Heart right ventricle (tissue), 16 donors: ENCODE measurements at regions not wholly inside any gene's neighbourhood (a gene's known extent, or its start where the extent isn't known, plus 50 kb on each side); places are given as distances from the start of the nearest gene placed in this dataset.

Source experiments
- ATAC-seq, 8 donors: fragments of 200-7000 bp; cut with Tn5 transposase; one replicate each; pipeline ENCODE4 v1.9.1; 2020; ENCODE audit warnings: mild to moderate bottlenecking in 8 of 8, moderate library complexity in 8 of 8, moderate number of reproducible peaks in 1 of 8
- DNase-seq, 2 donors: peaks; one replicate each; pipeline ENCODE4 v3.0.0-alpha.2; 2020
- H3K27ac ChIP-seq, 10 donors: fragments of 200-600 bp; sonication (generic) in 2 of 10; one replicate each; pipeline versions ENCODE4 v1.5.0 to v1.8.0; 2020 to 2022; ENCODE audit warnings: mild to moderate bottlenecking in 3 of 10
- H3K27me3 ChIP-seq, 7 donors: fragments of 200-600 bp; one replicate each; pipeline ENCODE4 v1.8.0; 2021 to 2022; ENCODE audit warnings: mild to moderate bottlenecking in 2 of 7
- H3K36me3 ChIP-seq, 9 donors: fragments of 200-600 bp; sonication (generic) in 1 of 9; one replicate each; pipeline versions ENCODE4 v1.5.0 to v1.8.0; 2020 to 2022; ENCODE audit warnings: mild to moderate bottlenecking in 2 of 9
- H3K4me1 ChIP-seq, 9 donors: fragments of 200-600 bp; sonication (generic) in 1 of 9; one replicate each; pipeline versions ENCODE4 v1.5.0 to v1.8.0; 2020 to 2022; ENCODE audit warnings: mild to moderate bottlenecking in 4 of 9
- H3K4me3 ChIP-seq, 10 donors: fragments of 200-600 bp; sonication (generic) in 2 of 10; one replicate each; pipeline versions ENCODE4 v1.5.0 to v1.8.0; 2020 to 2022; ENCODE audit warnings: mild to moderate bottlenecking in 7 of 10, moderate library complexity in 2 of 10
- H3K9me3 ChIP-seq, 11 donors: fragments of 200-600 bp in 10 of 11; sonication (generic) in 2 of 11; one replicate each; pipeline versions ENCODE4 v1.5.0 to v1.8.0; 2013 to 2022; ENCODE audit warnings: mild to moderate bottlenecking in 2 of 11, control low read depth in 1 of 11, moderate library complexity in 1 of 11
- WGBS, 2 donors: extraction: QIAGEN DNeasy Blood & Tissue Kit; methylation state at CpG; one replicate each; pipeline ENCODE4 v1.1.7; 2013; ENCODE audit warnings: inconsistent platforms in 1 of 2; 5-methylcytosine and 5-hydroxymethylcytosine counted together
- intact Hi-C, 10 donors: fragments of 100-400 bp; cut with DNase I; formaldehyde crosslinking; loops; one replicate each; pipeline versions ENCODE4 v1.11.1 to v1.14.2; 2022
- TF ChIP-seq, protein P1 (sequence below), 9 donors: fragments of 200-600 bp; sonication (generic) in 2 of 9; IDR thresholded peaks; one replicate each; pipeline versions ENCODE4 v1.5.0 to v1.8.0; 2021 to 2022; ENCODE audit warnings: antibody characterized with exemption in 9 of 9, mild to moderate bottlenecking in 5 of 9, moderate library complexity in 1 of 9
- donor health status: Arrhythmogenic right ventricular cardiomyopathy.
- donor health status: ischemic (EF 13 %, LVEDD 7.1; RV severe dilation, severe dysfunction).
- donor health status: healthy with polysubstance abuse.
- donor health status: DM: no; HTN: yes; CAD: no.
- donor health status: DM: no; HTN: no; CAD: no.
- donor health status: ischemic (EF 25% LVEDD 6.9; RV normal size, moderate dysfunction).
- donor health status: ischemic (EF 25% LVEDD 5.7; RV mildly dilated, moderate dysfunction).
- donor health status: healthy.
- donor health status: DM: yes; HTN: yes; CAD: no.
- donor health status: Ischemic cardiomyopathy.
- donor health status: ischemic (EF 35%, LVEDD 5.7; RV mildly dilated, moderate dysfunction).
- donor health status: nonischemic (EF 11% LVEDD 7.7; RV severe dilation, severe dysfunction).
- donor health status: DM: yes; HTN: yes; CAD: no.
- donor health status: PGD.
- donor health status: ischemic (EF 29% LVEDD 5.4; RV normal size, mild dysfunction).
- donor health status: nonischemic (EF 23%, LVEDD 6.1; RV moderate dilation, normal function).

DNA sequence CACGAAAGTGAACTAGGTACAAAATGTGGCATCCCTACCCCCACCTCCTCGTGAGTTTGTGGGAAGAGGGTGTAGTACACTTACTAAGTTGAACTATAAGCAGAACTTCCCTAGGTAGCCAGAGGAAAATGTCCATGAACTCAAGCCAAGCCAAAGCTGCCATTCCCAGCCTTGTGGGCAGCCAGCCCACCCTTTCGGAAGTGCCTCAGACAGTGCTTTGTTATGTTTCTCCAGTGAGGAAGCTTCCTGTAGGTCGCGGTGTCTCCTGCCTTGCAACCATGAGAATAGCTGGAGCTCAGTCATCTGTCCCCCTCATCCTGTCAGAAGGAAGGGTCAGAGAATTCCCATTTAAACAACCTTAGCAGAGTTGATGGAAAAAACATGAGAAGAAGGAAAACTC is 266.9 kb downstream of the DUSP6 start:
- Histone ChIP-seq H3K27ac (peak overlapping the region in 4 of 10 donors; percentile 31 to 57 (median 56)), H3K4me3 (no peak overlapping the region), H3K36me3 (no peaks in the 10 kb centered on the region), H3K9me3 (peaks cover 0 to 6% (median 0%) of the 10 kb centered on the region in 11 donors), H3K4me1 (peaks cover 0 to 62% (median 35%) of the 10 kb centered on the region in 9 donors), H3K27me3 (no peaks in the 10 kb centered on the region)
- peak; percentile 31 to 39 for DNase-seq
- 48 to 60% methylated on average over 5 of the region's 5 CpGs for WGBS, 2 donors
- intact Hi-C loops: loop anchor here in 2 of 10 donors (5.0 to 10.0 kb wide), 2 partner anchors 77 to 89 kb away; no protein-coding TSS in a partner anchor
- peak in 7 of 8 donors; percentile 39 to 87 (median 76) for ATAC-seq
- TF ChIP-seq, protein P1, sequence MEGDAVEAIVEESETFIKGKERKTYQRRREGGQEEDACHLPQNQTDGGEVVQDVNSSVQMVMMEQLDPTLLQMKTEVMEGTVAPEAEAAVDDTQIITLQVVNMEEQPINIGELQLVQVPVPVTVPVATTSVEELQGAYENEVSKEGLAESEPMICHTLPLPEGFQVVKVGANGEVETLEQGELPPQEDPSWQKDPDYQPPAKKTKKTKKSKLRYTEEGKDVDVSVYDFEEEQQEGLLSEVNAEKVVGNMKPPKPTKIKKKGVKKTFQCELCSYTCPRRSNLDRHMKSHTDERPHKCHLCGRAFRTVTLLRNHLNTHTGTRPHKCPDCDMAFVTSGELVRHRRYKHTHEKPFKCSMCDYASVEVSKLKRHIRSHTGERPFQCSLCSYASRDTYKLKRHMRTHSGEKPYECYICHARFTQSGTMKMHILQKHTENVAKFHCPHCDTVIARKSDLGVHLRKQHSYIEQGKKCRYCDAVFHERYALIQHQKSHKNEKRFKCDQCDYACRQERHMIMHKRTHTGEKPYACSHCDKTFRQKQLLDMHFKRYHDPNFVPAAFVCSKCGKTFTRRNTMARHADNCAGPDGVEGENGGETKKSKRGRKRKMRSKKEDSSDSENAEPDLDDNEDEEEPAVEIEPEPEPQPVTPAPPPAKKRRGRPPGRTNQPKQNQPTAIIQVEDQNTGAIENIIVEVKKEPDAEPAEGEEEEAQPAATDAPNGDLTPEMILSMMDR (IDR thresholded peaks at IDR 0.05): no peak

DNA sequence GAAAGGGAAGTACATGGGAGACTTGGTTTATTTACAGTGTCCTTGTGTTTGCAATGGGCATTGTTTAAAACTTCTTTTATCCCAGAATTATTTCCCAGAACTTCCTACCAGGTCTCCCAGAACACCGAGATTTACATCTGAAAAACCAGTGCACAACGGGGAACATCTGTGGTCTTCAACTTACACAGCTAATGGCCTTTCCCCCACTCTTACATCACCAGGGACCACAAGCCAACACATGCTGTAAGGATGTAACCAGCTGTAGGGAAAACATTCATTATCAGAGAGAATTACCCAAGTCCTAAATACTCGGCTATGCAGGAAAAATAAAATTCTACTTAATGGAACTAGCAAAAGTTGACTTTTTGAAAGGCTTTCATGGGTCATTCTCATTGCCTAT is 267.6 kb downstream of the DUSP6 start:
- DNase-seq: peak in 1 of 2 donors; percentile 29
- Histone ChIP-seq H3K27me3 (no peaks in the 10 kb centered on the region), H3K36me3 (no peaks in the 10 kb centered on the region), H3K4me3 (no peak overlapping the region), H3K4me1 (peaks cover 0 to 62% (median 35%) of the 10 kb centered on the region in 9 donors), H3K27ac (peak overlapping the region in 5 of 10 donors; percentile 32 to 57 (median 54)), H3K9me3 (no peaks in the 10 kb centered on the region)
- ATAC-seq: peak in 7 of 8 donors; percentile 36 to 79 (median 65)
- TF ChIP-seq, protein P1 (IDR thresholded peaks at IDR 0.05): no peak
- intact Hi-C loops: loop anchor here in 3 of 10 donors (5.0 to 10.0 kb wide), 3 partner anchors 78 to 93 kb away; no protein-coding TSS in a partner anchor
- WGBS, 2 donors: 41 to 62% methylated on average over 3 of the region's 3 CpGs

DNA sequence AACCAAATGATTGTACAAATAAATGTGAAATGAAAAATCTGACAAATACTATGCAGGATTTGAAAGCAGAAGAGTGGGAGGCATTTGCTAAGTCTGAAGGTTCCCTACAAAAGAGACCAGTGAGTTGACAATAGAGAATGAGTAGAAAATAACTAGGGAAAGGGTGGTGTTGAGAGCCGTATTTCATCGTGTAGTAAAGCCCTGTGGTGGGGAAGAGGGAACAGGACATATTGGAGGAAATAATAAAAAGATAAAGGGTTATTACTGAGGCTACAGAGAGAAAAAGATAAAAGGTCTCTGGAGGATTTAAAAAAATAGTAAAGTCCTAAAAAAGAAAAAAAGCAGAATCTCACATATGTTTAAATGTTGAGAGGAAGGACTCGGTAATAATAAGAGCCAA is 268.8 kb downstream of the DUSP6 start:
- TF ChIP-seq, protein P1 (IDR thresholded peaks at IDR 0.05): no peak
- intact Hi-C loops: loop anchor here in 2 of 10 donors (5.0 to 10.0 kb wide), 2 partner anchors 91 to 94 kb away; no protein-coding TSS in a partner anchor
- H3K9me3 ChIP-seq: no peaks in the 10 kb centered on the region
- no peak for ATAC-seq
- H3K36me3 ChIP-seq: no peaks in the 10 kb centered on the region
- H3K27ac ChIP-seq: peak overlapping the region in 1 of 10 donors; percentile 57
- DNase-seq: no peak
- peaks cover 0 to 62% (median 35%) of the 10 kb centered on the region in 9 donors for H3K4me1 ChIP-seq
- H3K27me3 ChIP-seq: no peaks in the 10 kb centered on the region
- 61 to 77% methylated on average over 3 of the region's 3 CpGs for WGBS, 2 donors
- no peak overlapping the region for H3K4me3 ChIP-seq

DNA sequence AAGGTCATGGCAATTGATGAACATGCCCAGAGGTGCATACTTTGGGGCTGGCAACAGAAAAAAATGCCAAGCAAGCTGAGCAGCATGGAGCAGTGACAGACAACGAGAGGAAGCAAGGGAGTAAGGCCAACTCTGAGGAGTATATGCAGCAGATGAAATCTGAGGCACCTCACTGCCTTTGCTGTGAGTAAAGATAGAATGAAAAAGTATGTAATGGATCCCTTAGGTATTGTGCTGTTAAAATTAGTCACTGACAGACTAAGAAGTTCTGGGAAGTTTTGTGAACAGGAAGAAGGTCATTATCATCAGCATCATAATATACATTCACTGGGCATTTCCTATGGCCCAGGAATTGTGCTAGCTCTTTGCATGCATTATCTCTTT is 269.9 kb downstream of the DUSP6 start:
- no peak overlapping the region for H3K4me3 ChIP-seq
- H3K27ac ChIP-seq: no peak overlapping the region
- intact Hi-C loops: loop anchor here in 2 of 10 donors (5.0 to 10.0 kb wide), 2 partner anchors 92 to 95 kb away; no protein-coding TSS in a partner anchor
- H3K4me1 ChIP-seq: peaks cover 0 to 59% (median 35%) of the 10 kb centered on the region in 9 donors
- 51 to 58% methylated on average over 1 of the region's 1 CpG for WGBS, 2 donors
- DNase-seq: no peak
- no peaks in the 10 kb centered on the region for H3K36me3 ChIP-seq
- no peaks in the 10 kb centered on the region for H3K27me3 ChIP-seq
- TF ChIP-seq, protein P1 (IDR thresholded peaks at IDR 0.05): no peak
- ATAC-seq: no peak
- H3K9me3 ChIP-seq: no peaks in the 10 kb centered on the region
